Colonic mucosa (tissue), 4 donors: ENCODE measurements at regions not wholly inside any gene's neighbourhood (a gene's known extent, or its start where the extent isn't known, plus 50 kb on each side); places are given as distances from the start of the nearest gene placed in this dataset.

Source experiments
- DNase-seq: peaks from one replicate; pipeline ENCODE4 v3.0.0-alpha.2; 2020
- H3K27ac ChIP-seq: fragments of 200-600 bp; one replicate; pipeline ENCODE4 v1.8.0; 2021
- H3K27me3 ChIP-seq: fragments of 200-600 bp; one replicate; pipeline ENCODE4 v1.8.0; 2021
- H3K36me3 ChIP-seq: fragments of 200-600 bp; one replicate; pipeline ENCODE4 v1.8.0; 2021
- H3K4me1 ChIP-seq: fragments of 200-600 bp; one replicate; pipeline ENCODE4 v1.8.0; 2021; ENCODE audit warnings: mild to moderate bottlenecking
- H3K4me3 ChIP-seq: fragments of 200-600 bp; one replicate; pipeline ENCODE4 v1.8.0; 2021
- H3K9ac ChIP-seq, 2 donors: one replicate each; pipeline ENCODE4 v1.7.0; 2013; ENCODE audit warnings: control low read depth in 2 of 2, low read depth in 2 of 2, low read length in 2 of 2
- H3K9me3 ChIP-seq: fragments of 200-600 bp; one replicate; pipeline ENCODE4 v1.8.0; 2021
- CTCF ChIP-seq: fragments of 200-600 bp; IDR thresholded peaks from one replicate; pipeline ENCODE4 v1.8.0; 2022; ENCODE audit warnings: antibody characterized with exemption, mild to moderate bottlenecking
- intact Hi-C: fragments of 100-400 bp; cut with DNase I; formaldehyde crosslinking; loops from one replicate; pipeline ENCODE4 v1.14.1; 2022
- donor health status: healthy.
- donor health status: DM: no; HTN: no; CAD: no.
- donor health status: DM: no; HTN: no; CAD: no.

- no peak for DNase-seq
- Histone ChIP-seq H3K27ac (no peak overlapping the region), H3K4me3 (no peak overlapping the region), H3K4me1 (no peaks in the 10 kb centered on the region), H3K36me3 (no peaks in the 10 kb centered on the region), H3K9me3 (no peaks in the 10 kb centered on the region), H3K27me3 (no peaks in the 10 kb centered on the region), H3K9ac (no peak overlapping the region)
- no peak for TF ChIP-seq CTCF
- intact Hi-C loops, result loop anchor here (10.0 kb wide), 1 partner anchor 991 kb away; no protein-coding TSS in a partner anchor
Observed at GRCh38 chr20:52294106-52294628, 102.6 kb upstream of the ZFP64 start.

GRCh38 chr20:52291109-52291508 lies 99.5 kb upstream of the ZFP64 start:
- no peak for TF ChIP-seq CTCF
- Histone ChIP-seq H3K9me3 (no peaks in the 10 kb centered on the region), H3K27ac (no peak overlapping the region), H3K9ac (no peak overlapping the region), H3K36me3 (no peaks in the 10 kb centered on the region), H3K4me3 (no peak overlapping the region), H3K27me3 (no peaks in the 10 kb centered on the region), H3K4me1 (no peaks in the 10 kb centered on the region)
- intact Hi-C loops, result loop anchor here (10.0 kb wide), 1 partner anchor 994 kb away; no protein-coding TSS in a partner anchor
- DNase-seq, result no peak

DNA sequence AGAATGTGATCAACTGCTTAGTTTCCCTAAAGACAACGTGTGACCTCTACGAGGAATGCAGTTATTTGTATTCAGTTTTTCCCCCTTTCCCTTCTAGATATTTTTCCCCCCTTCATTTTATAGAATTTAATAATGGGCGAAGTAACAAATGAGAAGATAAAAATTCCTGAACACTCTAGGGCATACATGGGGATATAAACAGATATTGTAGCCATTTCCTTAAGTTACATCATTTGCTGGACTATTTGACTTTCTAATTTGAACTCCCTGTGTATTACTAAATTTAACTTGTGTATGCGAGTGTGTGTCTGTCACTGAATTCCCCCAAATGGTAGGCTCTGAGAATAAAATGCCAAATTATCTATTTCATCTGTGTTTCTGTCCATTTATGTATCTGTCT lies 99.0 kb upstream of the ZFP64 start:
- H3K9ac ChIP-seq, result no peak overlapping the region
- no peaks in the 10 kb centered on the region for H3K4me1 ChIP-seq
- DNase-seq, result no peak
- no peaks in the 10 kb centered on the region for H3K9me3 ChIP-seq
- H3K36me3 ChIP-seq, result no peaks in the 10 kb centered on the region
- no peak overlapping the region for H3K4me3 ChIP-seq
- H3K27ac ChIP-seq, result no peak overlapping the region
- intact Hi-C loops, result loop anchor here (10.0 kb wide), 1 partner anchor 994 kb away; no protein-coding TSS in a partner anchor
- H3K27me3 ChIP-seq, result no peaks in the 10 kb centered on the region
- no peak for TF ChIP-seq CTCF

DNA sequence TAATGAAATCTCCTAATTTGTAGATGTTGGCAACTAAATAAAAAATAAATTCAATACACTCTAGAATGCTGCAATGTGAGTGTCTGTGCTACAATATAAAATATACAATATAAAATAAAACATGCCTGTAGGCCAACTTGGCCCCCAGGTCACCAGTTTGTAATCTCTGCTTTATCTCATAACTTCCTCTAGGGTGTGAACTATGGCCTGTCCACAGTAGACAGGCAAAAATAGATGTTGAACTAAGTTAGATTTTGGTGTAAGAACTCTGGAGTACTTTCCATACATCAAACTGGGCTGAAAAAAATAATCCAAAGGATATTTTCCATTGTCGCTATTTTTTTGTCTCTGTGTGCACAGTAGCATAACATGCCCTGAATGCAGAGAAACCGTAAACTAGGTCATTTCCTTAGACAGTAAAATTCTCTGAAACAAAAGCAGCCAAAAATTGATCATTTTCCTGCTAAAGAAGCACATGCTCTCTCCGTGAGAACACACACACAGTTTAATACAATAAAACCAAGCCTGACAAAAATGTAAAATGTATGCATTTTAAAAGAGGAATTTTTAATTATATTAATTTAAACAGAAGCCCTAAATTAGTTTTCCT lies 98.5 kb upstream of the ZFP64 start:
- Histone ChIP-seq H3K4me3 (no peak overlapping the region), H3K36me3 (no peaks in the 10 kb centered on the region), H3K27ac (no peak overlapping the region), H3K27me3 (no peaks in the 10 kb centered on the region), H3K4me1 (no peaks in the 10 kb centered on the region), H3K9ac (no peak overlapping the region), H3K9me3 (no peaks in the 10 kb centered on the region)
- TF ChIP-seq CTCF, result no peak
- intact Hi-C loops, result loop anchor here (10.0 kb wide), 1 partner anchor 995 kb away; no protein-coding TSS in a partner anchor
- no peak for DNase-seq

DNA sequence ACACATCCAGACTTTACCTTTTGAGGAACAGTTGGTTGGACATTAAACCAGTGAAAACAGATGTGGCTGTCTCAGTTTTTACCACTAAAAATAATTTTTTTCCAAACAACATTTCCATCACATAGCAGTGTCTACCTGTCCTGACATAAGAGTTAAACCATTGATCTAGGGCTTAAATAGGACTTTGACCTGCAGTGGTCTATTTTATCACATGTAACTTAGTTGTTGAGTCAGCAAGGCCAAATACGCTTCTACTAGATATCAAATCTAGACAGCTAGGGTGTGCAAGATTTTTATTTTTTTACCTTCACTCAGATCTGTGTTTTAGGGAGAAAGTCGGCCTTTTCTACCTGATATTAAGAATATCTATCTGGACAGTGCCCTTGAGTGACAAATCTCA lies 88.8 kb upstream of the ZFP64 start:
- no peak for TF ChIP-seq CTCF
- intact Hi-C loops, result no loop called here

More for the DNA sequence above, 88.8 kb upstream of the ZFP64 start:
- Histone ChIP-seq H3K4me3 (no peak overlapping the region), H3K27ac (no peak overlapping the region), H3K36me3 (no peaks in the 10 kb centered on the region), H3K4me1 (no peaks in the 10 kb centered on the region), H3K9me3 (no peaks in the 10 kb centered on the region), H3K9ac (no peak overlapping the region), H3K27me3 (no peaks in the 10 kb centered on the region)
- no peak for DNase-seq
